B cell (primary cell): ENCODE measurements at regions not wholly inside any gene's neighbourhood (a gene's known extent, or its start where the extent isn't known, plus 50 kb on each side); places are given as distances from the start of the nearest gene placed in this dataset.

Experiments
- ATAC-seq: fragments of 200-7000 bp; cut with Tn5 transposase; one replicate; pipeline ENCODE4 v1.10.0; 2021; ENCODE audit warnings: low read depth, mild to moderate bottlenecking, moderate number of reproducible peaks, moderate library complexity
- CTCF ChIA-PET: fragments of 350-600 bp; sonication (Branson Sonifier 250); formaldehyde crosslinking; loops from one replicate; lab custom pipeline; 2021; ENCODE audit warnings: antibody characterized with exemption, inconsistent platforms; lab: Charles Lee
- POLR2A ChIA-PET: fragments of 350-600 bp; sonication (Branson Sonifier 250); formaldehyde crosslinking; loops from one replicate; lab custom pipeline; 2021; ENCODE audit warnings: antibody characterized with exemption; lab: Charles Lee
- DNase-seq: peaks from one replicate; pipeline ENCODE4 v3.0.0; 2013
- H2AFZ ChIP-seq: 2 replicates; pipeline ENCODE4 v1.6.1; 2012; ENCODE audit warnings: mild to moderate bottlenecking, low read depth, low read length; ENCODE audit not compliant: insufficient read depth, poor library complexity, severe bottlenecking
- H3K27ac ChIP-seq, 2 donors: 1 replicate in 1 of 2; 2 replicates in 1 of 2; pipeline ENCODE4 v1.5.1; 2012 to 2013; ENCODE audit warnings: low read length in 2 of 2, mild to moderate bottlenecking in 2 of 2, moderate library complexity in 1 of 2
- H3K27me3 ChIP-seq, 4 experiments: fragments of 200-600 bp in 1 of 4; sonication (generic) in 1 of 4; replicated peaks in 1 of 4; 1 replicate in 2 of 4; 2 replicates in 2 of 4; pipeline versions ENCODE4 v1.6.1 to v1.7.0; 2013 to 2016; ENCODE audit warnings: low read length in 3 of 4, mild to moderate bottlenecking in 2 of 4, mixed read lengths in 1 of 4, moderate library complexity in 1 of 4; ENCODE audit not compliant: insufficient read depth in 4 of 4, control insufficient read depth in 3 of 4; ENCODE audit errors: control extremely low read depth in 1 of 4
- H3K36me3 ChIP-seq, 2 experiments: replicated peaks in 1 of 2; 1 replicate in 1 of 2; 2 replicates in 1 of 2; pipeline versions ENCODE4 v1.6.1 to v1.7.1; 2013; ENCODE audit warnings: low read length in 1 of 2; ENCODE audit not compliant: insufficient read depth in 2 of 2, control insufficient read depth in 1 of 2; ENCODE audit errors: control extremely low read depth in 1 of 2, extremely low read depth in 1 of 2
- H3K4me1 ChIP-seq, 2 donors: fragments of 200-600 bp in 1 of 2; sonication (generic) in 1 of 2; 1 replicate in 1 of 2; 2 replicates in 1 of 2; pipeline versions ENCODE4 v1.5.1 to v1.6.1; 2013 to 2017; ENCODE audit warnings: low read length in 2 of 2; ENCODE audit not compliant: control insufficient read depth in 2 of 2, insufficient read depth in 2 of 2
- H3K4me2 ChIP-seq: replicated peaks from 2 replicates; pipeline ENCODE3; 2012; ENCODE audit warnings: mild to moderate bottlenecking, low read depth, low read length; ENCODE audit not compliant: poor library complexity, severe bottlenecking
- H3K4me3 ChIP-seq, 5 experiments: fragments of 200-600 bp in 1 of 5; sonication (generic) in 1 of 5; 1 replicate in 3 of 5; 2 replicates in 2 of 5; pipeline versions ENCODE4 v1.5.1 to v1.7.0; 2011 to 2016; ENCODE audit warnings: low read length in 4 of 5, mild to moderate bottlenecking in 4 of 5, low read depth in 2 of 5, control low read depth in 1 of 5, moderate library complexity in 1 of 5; ENCODE audit not compliant: insufficient read depth in 1 of 5; ENCODE audit errors: control extremely low read depth in 1 of 5, extremely low read depth in 1 of 5
- H3K79me2 ChIP-seq: fragments of 200-600 bp; sonication (generic); one replicate; pipeline ENCODE4 v1.6.0; 2016; ENCODE audit warnings: low read length; ENCODE audit not compliant: control insufficient read depth, insufficient read depth
- H3K9ac ChIP-seq: fragments of 200-600 bp; sonication (generic); 2 replicates; pipeline ENCODE4 v1.6.1; 2017; ENCODE audit warnings: mild to moderate bottlenecking, low read length, moderate library complexity
- H3K9me3 ChIP-seq, 3 donors: one replicate each; pipeline versions ENCODE4 v1.6.1 to v1.7.1; 2013; ENCODE audit warnings: low read length in 2 of 3; ENCODE audit not compliant: control insufficient read depth in 2 of 3, insufficient read depth in 1 of 3; ENCODE audit errors: control extremely low read depth in 1 of 3
- H4K20me1 ChIP-seq: 2 replicates; pipeline ENCODE4 v1.6.0; 2012; ENCODE audit warnings: mild to moderate bottlenecking, low read length; ENCODE audit not compliant: insufficient read depth, control insufficient read depth, poor library complexity, severe bottlenecking
- H3K27ac Mint-ChIP-seq: one replicate; pipeline ENCODE4 v1.8.0; 2021; ENCODE audit warnings: mixed read lengths
- H3K27me3 Mint-ChIP-seq: one replicate; pipeline ENCODE4 v1.8.0; 2021; ENCODE audit warnings: mixed read lengths
- H3K4me1 Mint-ChIP-seq: one replicate; pipeline ENCODE4 v1.8.0; 2021; ENCODE audit warnings: mixed read lengths
- H3K4me3 Mint-ChIP-seq: one replicate; pipeline ENCODE4 v1.8.0; 2021; ENCODE audit warnings: mixed read lengths
- H3K9me3 Mint-ChIP-seq: one replicate; pipeline ENCODE4 v1.8.0; 2022; ENCODE audit warnings: mixed read lengths; ENCODE audit not compliant: insufficient read depth
- EZH2 ChIP-seq: IDR thresholded peaks from 2 replicates; pipeline ENCODE4 v1.6.1; 2012; ENCODE audit warnings: borderline replicate concordance, low read depth, mild to moderate bottlenecking, moderate library complexity, low read length; ENCODE audit not compliant: insufficient read depth, poor library complexity, severe bottlenecking
- WGBS: methylation state at CpG from one replicate; pipeline ENCODE4 v1.1.5; 2013; ENCODE audit warnings: missing lambda C conversion rate; ENCODE audit not compliant: insufficient coverage; 5-methylcytosine and 5-hydroxymethylcytosine counted together
- intact Hi-C: fragments of 100-400 bp; cut with micrococcal nuclease; formaldehyde crosslinking; loops from one replicate; pipeline ENCODE4 v1.10.0; 2022
- TF ChIP-seq, protein P1 (sequence below): fragments of 200-600 bp; IDR thresholded peaks from one replicate; pipeline ENCODE4 v1.8.0; 2022; ENCODE audit warnings: antibody characterized with exemption, mild to moderate bottlenecking

DNA sequence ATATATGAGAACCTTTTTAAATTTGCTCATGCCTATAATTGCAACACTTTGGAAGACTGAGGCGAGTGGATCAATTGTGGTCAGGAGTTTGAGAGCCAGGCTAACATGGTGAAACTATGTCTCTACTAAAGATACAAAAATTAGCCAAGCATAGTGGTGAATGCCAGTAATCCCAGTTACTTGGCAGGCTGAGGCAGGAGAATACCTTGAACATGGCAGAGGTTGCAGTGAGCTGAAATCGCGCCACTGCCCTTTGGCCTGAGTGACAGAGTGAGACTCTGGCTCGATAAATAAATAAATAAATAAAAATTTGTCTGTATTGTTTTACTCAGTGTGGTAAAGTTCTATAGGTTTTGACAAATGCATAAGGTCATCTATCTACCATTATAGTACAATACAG is 218.2 kb downstream of the ZC4H2 start:
- Mint-ChIP-seq H3K27me3 (no peaks in the 10 kb centered on the region), H3K27ac (no peak overlapping the region), H3K4me3 (no peak overlapping the region), H3K9me3 (no peaks in the 10 kb centered on the region), H3K4me1 (peaks cover 11% of the 10 kb centered on the region)
- no peaks in the 10 kb centered on the region for H4K20me1 ChIP-seq
- no peak overlapping the region for H3K27ac ChIP-seq
- no CpG with 5 or more reads among the region's 4 CpGs for WGBS
- ChIA-PET POLR2A (no interaction called here), CTCF (no interaction called here)
- H3K9ac ChIP-seq, result no peak overlapping the region
- ATAC-seq, result no peak
- DNase-seq, result no peak
- no peaks in the 10 kb centered on the region for H3K27me3 ChIP-seq
- H3K36me3 ChIP-seq, result no peaks in the 10 kb centered on the region
- H2AFZ ChIP-seq, result no peak overlapping the region
- H3K4me3 ChIP-seq, result no peak overlapping the region
- no peak for TF ChIP-seq EZH2
- TF ChIP-seq, protein P1, sequence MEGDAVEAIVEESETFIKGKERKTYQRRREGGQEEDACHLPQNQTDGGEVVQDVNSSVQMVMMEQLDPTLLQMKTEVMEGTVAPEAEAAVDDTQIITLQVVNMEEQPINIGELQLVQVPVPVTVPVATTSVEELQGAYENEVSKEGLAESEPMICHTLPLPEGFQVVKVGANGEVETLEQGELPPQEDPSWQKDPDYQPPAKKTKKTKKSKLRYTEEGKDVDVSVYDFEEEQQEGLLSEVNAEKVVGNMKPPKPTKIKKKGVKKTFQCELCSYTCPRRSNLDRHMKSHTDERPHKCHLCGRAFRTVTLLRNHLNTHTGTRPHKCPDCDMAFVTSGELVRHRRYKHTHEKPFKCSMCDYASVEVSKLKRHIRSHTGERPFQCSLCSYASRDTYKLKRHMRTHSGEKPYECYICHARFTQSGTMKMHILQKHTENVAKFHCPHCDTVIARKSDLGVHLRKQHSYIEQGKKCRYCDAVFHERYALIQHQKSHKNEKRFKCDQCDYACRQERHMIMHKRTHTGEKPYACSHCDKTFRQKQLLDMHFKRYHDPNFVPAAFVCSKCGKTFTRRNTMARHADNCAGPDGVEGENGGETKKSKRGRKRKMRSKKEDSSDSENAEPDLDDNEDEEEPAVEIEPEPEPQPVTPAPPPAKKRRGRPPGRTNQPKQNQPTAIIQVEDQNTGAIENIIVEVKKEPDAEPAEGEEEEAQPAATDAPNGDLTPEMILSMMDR, result no peak
- intact Hi-C loops, result no loop called here
- H3K4me1 ChIP-seq, result peaks cover 0 to 4% of the 10 kb centered on the region in 2 donors
- H3K4me2 ChIP-seq, result no peak overlapping the region
- H3K9me3 ChIP-seq, result no peaks in the 10 kb centered on the region
- H3K79me2 ChIP-seq, result no peaks in the 10 kb centered on the region

- H3K4me1 Mint-ChIP-seq, result no peaks in the 10 kb centered on the region
- DNase-seq (no peak), ATAC-seq (no peak)
- Histone ChIP-seq H4K20me1 (no peaks in the 10 kb centered on the region), H3K27me3 (no peaks in the 10 kb centered on the region), H3K4me1 (no peaks in the 10 kb centered on the region), H2AFZ (no peak overlapping the region), H3K4me3 (no peak overlapping the region), H3K9me3 (no peaks in the 10 kb centered on the region), H3K27ac (no peak overlapping the region), H3K9ac (no peak overlapping the region), H3K36me3 (no peaks in the 10 kb centered on the region), H3K4me2 (no peak overlapping the region), H3K79me2 (no peaks in the 10 kb centered on the region)
- H3K4me3 Mint-ChIP-seq, result no peak overlapping the region
- no peak overlapping the region for H3K27ac Mint-ChIP-seq
- intact Hi-C loops, result no loop called here
- ChIA-PET CTCF (no interaction called here), POLR2A (no interaction called here)
- TF ChIP-seq, protein P1, result no peak
- no peak for TF ChIP-seq EZH2
- no peaks in the 10 kb centered on the region for H3K27me3 Mint-ChIP-seq
- 92% methylated on average over 4 of the region's 7 CpGs for WGBS
- no peaks in the 10 kb centered on the region for H3K9me3 Mint-ChIP-seq
Observed at GRCh38 chrX:64739792-64740378, 236.4 kb downstream of the ZC4H2 start.
